GM10847 (cell line): ENCODE measurements at regions not wholly inside any gene's neighbourhood (a gene's known extent, or its start where the extent isn't known, plus 50 kb on each side); places are given as distances from the start of the nearest gene placed in this dataset.

Experiments
- POLR2A ChIP-seq: IDR thresholded peaks from 2 replicates; pipeline ENCODE4 v1.6.1; 2011; ENCODE audit not compliant: insufficient read length; ENCODE audit errors: extremely low read depth

DNA sequence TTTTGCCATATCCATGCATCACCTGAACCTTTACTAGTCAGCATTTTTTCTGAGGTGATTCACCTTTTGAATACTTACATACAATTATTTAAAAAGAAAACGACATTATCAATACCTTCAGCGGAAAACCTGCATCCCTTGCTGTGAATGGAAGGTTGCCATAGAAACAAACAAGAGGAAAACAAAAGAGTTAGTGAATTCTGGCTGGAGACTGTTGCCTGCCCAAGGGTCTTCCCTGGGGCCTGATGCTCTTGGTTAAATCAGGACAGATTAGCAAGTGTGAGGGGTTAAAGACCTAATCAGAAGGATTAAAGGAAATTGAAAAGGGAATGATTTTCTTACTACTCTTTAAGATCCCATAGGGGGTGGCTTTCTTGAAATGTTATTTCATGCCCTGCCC lies 96.0 kb upstream of the WSCD2 start:
- no peak for TF ChIP-seq POLR2A

DNA sequence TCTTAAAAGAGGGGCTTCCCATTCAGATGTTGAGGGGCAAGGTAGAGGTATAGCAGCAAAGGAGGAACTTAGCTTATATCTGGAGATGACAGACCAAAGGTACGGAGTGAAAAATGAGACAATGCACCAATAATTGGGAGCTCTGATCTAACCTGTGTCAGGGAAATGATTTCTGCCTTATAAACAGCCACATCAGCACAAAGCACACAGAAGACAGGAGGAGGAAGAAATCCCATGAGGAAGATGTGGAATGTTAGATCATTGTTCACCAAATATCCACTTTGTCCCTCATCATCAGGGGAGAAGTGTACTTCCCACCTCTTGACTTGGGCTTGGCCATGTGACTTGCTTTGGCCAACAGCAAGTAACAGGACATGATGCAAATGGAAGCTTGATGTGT lies 93.7 kb upstream of the WSCD2 start:
- TF ChIP-seq POLR2A: no peak

DNA sequence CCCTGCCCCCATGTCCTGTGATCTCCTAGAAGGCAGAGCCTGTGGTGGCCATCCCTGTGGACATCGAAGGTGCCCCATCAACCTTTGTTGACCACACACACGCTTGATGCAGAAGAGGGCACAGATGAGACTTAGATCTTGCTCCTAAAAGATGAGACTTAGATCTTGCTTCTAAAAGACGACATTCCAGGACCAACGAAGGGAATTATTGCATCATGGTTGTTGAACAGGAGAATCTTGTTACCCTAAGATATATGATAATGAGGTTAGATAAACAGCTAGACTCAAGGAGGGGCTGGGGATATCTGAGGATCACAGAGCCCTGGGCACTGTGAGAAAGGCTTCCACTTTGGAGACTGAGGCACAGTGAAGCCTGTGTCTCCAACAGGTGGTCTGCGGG lies 91.1 kb upstream of the WSCD2 start:
- no peak for TF ChIP-seq POLR2A

DNA sequence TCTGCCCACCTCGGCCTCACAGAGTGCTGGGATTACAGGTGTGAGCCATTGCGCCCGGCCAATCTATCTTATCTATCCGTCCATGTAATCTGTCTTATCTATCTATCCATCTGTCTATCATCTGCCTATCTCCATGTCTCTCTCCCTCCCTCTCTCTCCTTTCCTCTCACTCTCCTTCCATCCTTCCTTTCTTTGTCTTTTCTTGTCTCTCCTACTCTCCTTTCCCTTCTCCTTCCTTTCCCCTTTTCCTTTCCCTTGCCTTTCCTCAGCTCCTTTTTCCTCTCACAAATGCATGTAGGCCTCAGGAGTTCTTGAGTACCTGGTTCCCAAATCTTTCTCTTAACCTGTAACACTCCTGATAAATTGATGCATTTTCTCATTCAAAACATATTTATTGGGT lies 89.3 kb upstream of the WSCD2 start:
- no peak for TF ChIP-seq POLR2A

DNA sequence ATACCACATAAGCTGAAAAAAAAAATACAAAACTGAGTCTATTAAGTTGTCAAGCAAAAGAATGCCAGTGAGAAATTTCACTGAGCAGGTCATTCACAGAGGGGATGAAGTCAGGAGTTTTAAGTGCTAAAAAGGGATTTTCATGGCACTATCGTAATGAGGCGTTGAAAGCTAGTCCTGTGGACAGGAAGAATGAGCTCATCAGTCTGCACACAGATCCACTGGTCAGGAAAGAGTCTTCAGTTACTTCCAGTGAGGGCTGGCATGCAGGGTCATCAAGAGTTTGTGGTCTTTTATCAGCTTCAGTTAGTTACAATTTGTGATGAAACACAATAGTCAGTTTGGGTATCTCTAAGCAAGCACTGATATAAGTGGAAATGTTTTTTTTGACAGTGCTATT lies 88.1 kb upstream of the WSCD2 start:
- TF ChIP-seq POLR2A: no peak

DNA sequence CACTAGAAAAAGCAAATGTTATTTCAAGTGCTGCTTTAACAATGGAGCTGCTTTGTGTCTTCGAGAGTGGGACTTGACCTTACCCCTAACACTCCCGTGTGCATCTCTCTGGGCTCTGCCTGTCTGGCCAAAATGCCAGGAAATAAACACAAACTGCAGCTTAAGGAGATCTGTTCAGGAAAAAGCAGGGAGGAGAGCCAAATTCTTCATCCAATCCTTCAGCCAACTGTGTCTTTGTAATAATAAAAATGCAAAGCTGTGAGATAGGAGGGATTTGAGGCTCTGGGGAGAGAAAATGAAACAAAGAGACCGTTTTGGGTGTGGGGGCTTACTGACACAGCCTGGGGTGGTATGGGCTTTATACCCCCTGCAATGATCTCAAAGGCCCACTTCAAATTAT lies 85.8 kb upstream of the WSCD2 start:
- TF ChIP-seq POLR2A: no peak

DNA sequence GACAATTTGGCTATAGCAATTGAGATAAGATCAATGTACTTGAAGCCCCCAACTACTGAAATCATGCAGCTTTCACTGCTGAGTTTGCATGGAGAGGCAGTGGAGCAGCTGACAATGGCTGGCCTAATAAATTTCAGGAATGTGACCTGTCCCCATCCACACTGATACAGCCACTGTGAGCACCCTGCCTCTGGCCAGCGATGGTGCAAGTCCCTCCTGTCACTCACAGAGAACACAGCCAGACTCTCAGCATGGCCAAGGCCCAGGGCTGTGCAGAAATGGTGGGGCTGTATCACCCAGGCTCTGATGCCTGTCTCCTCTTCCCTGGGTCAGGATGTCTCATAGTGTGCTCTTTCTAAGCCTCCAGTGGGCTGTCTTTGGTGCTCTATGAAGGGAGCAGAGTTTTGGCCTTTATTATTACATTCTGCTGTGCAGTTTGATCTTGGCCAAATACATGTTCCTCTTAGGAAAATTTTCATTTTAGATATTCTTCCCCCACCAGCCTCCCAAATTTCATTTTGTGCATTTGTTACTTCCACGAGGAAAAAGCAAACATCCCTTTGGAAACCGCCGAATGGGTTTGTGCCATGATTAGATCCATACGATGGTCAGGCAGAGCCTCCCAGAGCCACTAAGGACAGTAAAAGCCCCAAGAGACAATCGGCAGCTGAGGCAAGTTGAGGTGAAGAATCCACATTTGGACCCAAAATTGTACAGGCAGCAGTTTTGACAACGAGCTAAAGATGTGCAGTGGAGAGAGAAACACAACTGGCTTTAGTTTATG lies 85.1 kb upstream of the WSCD2 start:
- no peak for TF ChIP-seq POLR2A

- no peak for TF ChIP-seq POLR2A
Observed at GRCh38 chr12:108046135-108046534, 83.0 kb upstream of the WSCD2 start.

DNA sequence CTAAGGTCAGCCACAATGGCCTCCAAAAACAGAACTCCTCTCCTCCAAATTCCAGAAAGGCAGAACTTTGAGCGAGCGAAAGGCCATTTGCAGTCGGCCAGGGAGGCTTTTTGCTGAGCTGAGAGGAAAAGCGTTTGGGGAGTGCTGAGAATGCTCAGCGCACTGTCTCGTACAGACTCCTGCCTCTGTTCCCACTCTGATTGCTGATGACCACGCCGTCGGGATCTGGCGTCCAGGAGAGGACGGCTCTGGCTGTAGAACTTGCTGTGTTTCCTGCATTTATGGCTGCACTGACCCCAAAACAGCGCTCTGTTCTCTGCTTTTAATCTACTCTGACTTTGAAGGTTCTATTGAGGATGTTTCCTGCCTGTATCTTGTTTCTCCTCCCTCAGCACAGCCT lies 82.4 kb upstream of the WSCD2 start:
- TF ChIP-seq POLR2A: no peak

DNA sequence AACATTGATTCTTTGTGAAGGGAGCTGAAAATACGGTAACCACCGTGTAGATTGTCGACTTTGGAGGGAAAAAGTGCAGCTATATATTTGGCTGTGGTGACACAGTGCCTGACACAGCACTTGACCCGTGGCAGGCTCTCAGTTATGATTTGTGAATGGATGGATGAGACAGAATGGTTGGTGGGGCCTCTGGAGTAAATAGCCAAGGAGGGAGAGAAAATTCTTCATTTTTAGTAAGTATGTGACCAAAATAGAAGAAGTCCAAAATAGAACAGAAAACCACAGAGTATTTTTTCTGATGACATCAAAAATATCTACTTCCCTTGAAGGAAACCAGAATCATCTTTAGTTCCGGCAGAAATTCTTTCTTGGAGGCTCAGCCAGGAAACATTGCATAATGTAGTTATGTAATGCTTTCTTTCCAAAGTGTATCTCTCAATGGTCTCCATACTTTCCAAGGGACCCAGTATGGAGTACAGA lies 82.0 kb upstream of the WSCD2 start:
- no peak for TF ChIP-seq POLR2A

DNA sequence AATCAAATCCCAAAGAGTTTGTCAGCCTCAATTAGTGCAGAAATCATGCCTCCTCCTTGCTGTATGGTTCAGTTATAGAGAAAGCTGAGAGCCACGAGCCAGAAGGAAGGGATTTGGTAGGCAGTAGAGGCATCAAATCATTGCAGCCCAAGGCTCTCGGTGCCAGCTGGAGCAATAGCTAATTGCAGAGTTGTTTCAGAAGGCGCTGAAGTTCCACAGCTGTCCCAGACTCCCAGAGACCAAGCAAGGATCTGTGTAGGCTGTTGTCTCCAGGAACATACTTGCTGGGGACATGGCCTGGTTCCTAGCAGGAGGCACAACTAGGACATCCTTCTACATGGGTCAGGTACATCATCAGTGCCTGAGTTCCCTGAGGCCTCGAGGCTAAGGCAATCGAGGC lies 80.4 kb upstream of the WSCD2 start:
- no peak for TF ChIP-seq POLR2A

DNA sequence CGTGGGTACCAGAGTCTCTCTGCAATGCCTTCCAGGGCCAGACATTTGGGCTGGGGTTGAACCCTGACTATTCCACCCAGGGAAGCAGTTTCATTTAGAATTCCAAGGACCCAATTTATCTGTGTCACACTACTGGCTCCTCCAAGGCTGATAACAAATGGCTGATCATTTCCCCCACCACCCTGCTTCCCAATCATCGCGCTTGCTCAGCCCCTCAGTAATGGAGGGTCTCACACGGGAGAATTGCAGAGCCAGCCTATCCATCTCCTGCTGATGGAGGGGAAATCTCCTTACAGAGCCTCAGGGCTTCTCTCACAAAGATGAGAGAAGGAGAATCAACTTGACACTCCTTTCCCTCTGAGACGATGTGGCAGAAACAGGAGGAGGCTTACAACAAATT lies 78.4 kb upstream of the WSCD2 start:
- TF ChIP-seq POLR2A: no peak

GRCh38 chr12:108052260-108052659 lies 76.8 kb upstream of the WSCD2 start:
- no peak for TF ChIP-seq POLR2A

GRCh38 chr12:108053512-108053911 lies 75.6 kb upstream of the WSCD2 start:
- TF ChIP-seq POLR2A: no peak

- TF ChIP-seq POLR2A: no peak
Observed at GRCh38 chr12:108054496-108054895, 74.6 kb upstream of the WSCD2 start.

GRCh38 chr12:108055141-108055540 lies 73.9 kb upstream of the WSCD2 start:
- TF ChIP-seq POLR2A: no peak

- no peak for TF ChIP-seq POLR2A
Observed at GRCh38 chr12:108060067-108060466, 69.0 kb upstream of the WSCD2 start.
